ENCODE measurements at regions not wholly inside any gene's neighbourhood (a gene's known extent, or its start where the extent isn't known, plus 50 kb on each side); places are given as distances from the start of the nearest gene placed in this dataset.

GRCh38 chr4:56733352-56733751 is 52.3 kb upstream of the HOPX start:
- TF ChIP-seq CTCF (IDR thresholded peaks at IDR 0.05), result no peak
- TF ChIP-seq POLR2A (IDR thresholded peaks at IDR 0.05), result no peak

Measured in right lobe of liver (tissue), 4 donors.